Heart left ventricle (tissue), 13 donors: ENCODE measurements at regions not wholly inside any gene's neighbourhood (a gene's known extent, or its start where the extent isn't known, plus 50 kb on each side); places are given as distances from the start of the nearest gene placed in this dataset.

Experiments
- POLR2A ChIP-seq, 2 donors: fragments of 450-650 bp; IDR thresholded peaks; one replicate each; pipeline ENCODE4 v1.6.1; 2017; ENCODE audit warnings: antibody characterized with exemption in 2 of 2, mild to moderate bottlenecking in 2 of 2, moderate library complexity in 2 of 2
- TF ChIP-seq, protein P1 (sequence below), 12 donors: fragments of 200-600 bp; sonication (generic) in 4 of 12; IDR thresholded peaks; one replicate each; pipeline versions ENCODE4 v1.5.0 to v1.8.0; 2018 to 2022; ENCODE audit warnings: antibody characterized with exemption in 12 of 12, mild to moderate bottlenecking in 5 of 12
- donor health status: ischemic (EF 13 %, LVEDD 7.1; RV severe dilation, severe dysfunction).
- donor health status: DM: no; HTN: yes; CAD: no.
- donor health status: DM: no; HTN: no; CAD: no.
- donor health status: ischemic (EF 25% LVEDD 6.9; RV normal size, moderate dysfunction).
- donor health status: ischemic (EF 25% LVEDD 5.7; RV mildly dilated, moderate dysfunction).
- donor health status: ischemic (EF 35%, LVEDD 5.7; RV mildly dilated, moderate dysfunction).
- donor health status: nonischemic (EF 11% LVEDD 7.7; RV severe dilation, severe dysfunction).
- donor health status: DM: yes; HTN: yes; CAD: no.
- donor health status: PGD.
- donor health status: ischemic (EF 29% LVEDD 5.4; RV normal size, mild dysfunction).
- donor health status: nonischemic (EF 23%, LVEDD 6.1; RV moderate dilation, normal function).

DNA sequence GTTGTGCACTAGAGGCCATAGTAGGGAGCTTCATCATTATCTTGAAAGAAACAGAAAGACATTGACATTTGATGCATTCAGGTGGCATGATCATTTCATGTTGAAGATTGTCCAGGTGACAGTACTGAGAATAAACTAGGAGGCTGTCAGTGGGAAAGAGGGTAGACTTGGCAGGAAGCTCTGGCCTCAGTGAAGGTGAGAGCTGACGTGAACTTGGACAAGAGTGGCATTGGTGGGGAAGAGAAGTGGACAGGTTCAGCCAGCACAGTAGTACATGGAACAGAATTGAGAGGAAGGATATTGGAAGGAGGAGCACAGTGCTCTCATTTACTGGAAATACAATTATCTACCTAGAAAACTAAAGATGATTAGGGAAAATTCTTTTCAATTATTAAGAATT, 245.2 kb downstream of the CYRIA start:
- TF ChIP-seq POLR2A (IDR thresholded peaks at IDR 0.05) = no peak
- TF ChIP-seq, protein P1, sequence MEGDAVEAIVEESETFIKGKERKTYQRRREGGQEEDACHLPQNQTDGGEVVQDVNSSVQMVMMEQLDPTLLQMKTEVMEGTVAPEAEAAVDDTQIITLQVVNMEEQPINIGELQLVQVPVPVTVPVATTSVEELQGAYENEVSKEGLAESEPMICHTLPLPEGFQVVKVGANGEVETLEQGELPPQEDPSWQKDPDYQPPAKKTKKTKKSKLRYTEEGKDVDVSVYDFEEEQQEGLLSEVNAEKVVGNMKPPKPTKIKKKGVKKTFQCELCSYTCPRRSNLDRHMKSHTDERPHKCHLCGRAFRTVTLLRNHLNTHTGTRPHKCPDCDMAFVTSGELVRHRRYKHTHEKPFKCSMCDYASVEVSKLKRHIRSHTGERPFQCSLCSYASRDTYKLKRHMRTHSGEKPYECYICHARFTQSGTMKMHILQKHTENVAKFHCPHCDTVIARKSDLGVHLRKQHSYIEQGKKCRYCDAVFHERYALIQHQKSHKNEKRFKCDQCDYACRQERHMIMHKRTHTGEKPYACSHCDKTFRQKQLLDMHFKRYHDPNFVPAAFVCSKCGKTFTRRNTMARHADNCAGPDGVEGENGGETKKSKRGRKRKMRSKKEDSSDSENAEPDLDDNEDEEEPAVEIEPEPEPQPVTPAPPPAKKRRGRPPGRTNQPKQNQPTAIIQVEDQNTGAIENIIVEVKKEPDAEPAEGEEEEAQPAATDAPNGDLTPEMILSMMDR (IDR thresholded peaks at IDR 0.05) = no peak
